CD14-positive monocyte (primary cell): ENCODE measurements at regions not wholly inside any gene's neighbourhood (a gene's known extent, or its start where the extent isn't known, plus 50 kb on each side); places are given as distances from the start of the nearest gene placed in this dataset.

Source experiments
- DNase-seq, 3 donors: peaks; one replicate each; pipeline ENCODE4 v3.0.0-alpha.2; 2011 to 2022
- H2AFZ ChIP-seq: 2 replicates; pipeline ENCODE4 v1.6.0; 2012; ENCODE audit warnings: mild to moderate bottlenecking, low read depth, low read length, inconsistent platforms; ENCODE audit not compliant: insufficient read depth, poor library complexity, severe bottlenecking
- H3K27ac ChIP-seq, 2 donors: 1 replicate in 1 of 2; 2 replicates in 1 of 2; pipeline ENCODE4 v1.5.1; 2012 to 2013; ENCODE audit warnings: low read length in 2 of 2, control low read depth in 1 of 2, inconsistent platforms in 1 of 2, low read depth in 1 of 2, mild to moderate bottlenecking in 1 of 2
- H3K27me3 ChIP-seq, 2 donors: one replicate each; pipeline versions ENCODE4 v1.6.0 to v1.6.1; 2011 to 2013; ENCODE audit warnings: low read length in 2 of 2; ENCODE audit not compliant: control insufficient read depth in 2 of 2, insufficient read depth in 2 of 2
- H3K36me3 ChIP-seq, 2 donors: replicated peaks in 1 of 2; 1 replicate in 1 of 2; 2 replicates in 1 of 2; pipeline versions ENCODE4 v1.5.1 to v1.6.1; 2012 to 2013; ENCODE audit warnings: low read length in 2 of 2, control low read depth in 1 of 2, inconsistent platforms in 1 of 2, mild to moderate bottlenecking in 1 of 2; ENCODE audit not compliant: insufficient read depth in 2 of 2, control insufficient read depth in 1 of 2
- H3K4me1 ChIP-seq, 2 donors: 1 replicate in 1 of 2; 2 replicates in 1 of 2; pipeline versions ENCODE4 v1.5.1 to v1.6.1; 2012 to 2013; ENCODE audit warnings: low read length in 2 of 2, control low read depth in 1 of 2, inconsistent platforms in 1 of 2, mild to moderate bottlenecking in 1 of 2, moderate library complexity in 1 of 2; ENCODE audit not compliant: insufficient read depth in 2 of 2, control insufficient read depth in 1 of 2
- H3K4me2 ChIP-seq: replicated peaks from 2 replicates; pipeline ENCODE3; 2012; ENCODE audit warnings: low read length, moderate library complexity, mild to moderate bottlenecking; ENCODE audit not compliant: poor library complexity, severe bottlenecking; ENCODE audit errors: extremely low read depth
- H3K4me3 ChIP-seq, 3 experiments: fragments of 200-600 bp in 1 of 3; sonication (generic) in 1 of 3; replicated peaks in 1 of 3; 1 replicate in 2 of 3; 2 replicates in 1 of 3; pipeline ENCODE4 v1.5.1; 2011 to 2013; ENCODE audit warnings: low read length in 3 of 3, mild to moderate bottlenecking in 3 of 3, control low read depth in 2 of 3, low read depth in 2 of 3, inconsistent platforms in 1 of 3, moderate library complexity in 1 of 3
- H3K79me2 ChIP-seq: 2 replicates; pipeline ENCODE4 v1.6.0; 2012; ENCODE audit warnings: mild to moderate bottlenecking, control low read depth, inconsistent platforms, low read length, moderate library complexity; ENCODE audit not compliant: insufficient read depth
- H3K9ac ChIP-seq: 2 replicates; pipeline ENCODE4 v1.6.0; 2017; ENCODE audit warnings: low read length, mild to moderate bottlenecking; ENCODE audit not compliant: insufficient read depth, poor library complexity, severe bottlenecking
- H3K9me3 ChIP-seq, 2 donors: replicated peaks in 1 of 2; 1 replicate in 1 of 2; 2 replicates in 1 of 2; pipeline versions ENCODE4 v1.5.1 to v1.6.1; 2012 to 2013; ENCODE audit warnings: low read length in 2 of 2, control low read depth in 1 of 2; ENCODE audit not compliant: control insufficient read depth in 1 of 2, insufficient read depth in 1 of 2
- H4K20me1 ChIP-seq: 2 replicates; pipeline ENCODE4 v1.6.0; 2012; ENCODE audit warnings: mild to moderate bottlenecking, low read length, control low read depth, moderate library complexity; ENCODE audit not compliant: insufficient read depth
- H3K27ac Mint-ChIP-seq, 7 donors: one replicate each; pipeline ENCODE4 v1.8.0; 2020; ENCODE audit warnings: mild to moderate bottlenecking in 7 of 7, mixed read lengths in 7 of 7, moderate library complexity in 6 of 7, inconsistent platforms in 2 of 7
- H3K27me3 Mint-ChIP-seq, 3 donors: one replicate each; pipeline ENCODE4 v1.8.0; 2021 to 2022; ENCODE audit warnings: low read depth in 3 of 3, mild to moderate bottlenecking in 3 of 3, mixed read lengths in 3 of 3, moderate library complexity in 3 of 3, inconsistent platforms in 1 of 3
- H3K36me3 Mint-ChIP-seq, 2 donors: one replicate each; pipeline ENCODE4 v1.8.0; 2020; ENCODE audit warnings: mixed read lengths in 2 of 2, inconsistent platforms in 1 of 2, mild to moderate bottlenecking in 1 of 2
- H3K4me1 Mint-ChIP-seq: one replicate; pipeline ENCODE4 v1.8.0; 2020; ENCODE audit warnings: mild to moderate bottlenecking, mixed read lengths
- H3K4me3 Mint-ChIP-seq, 2 donors: one replicate each; pipeline ENCODE4 v1.8.0; 2020; ENCODE audit warnings: mild to moderate bottlenecking in 2 of 2, mixed read lengths in 2 of 2, moderate library complexity in 1 of 2
- H3K9me3 Mint-ChIP-seq, 7 donors: one replicate each; pipeline ENCODE4 v1.8.0; 2020 to 2022; ENCODE audit warnings: mixed read lengths in 7 of 7, mild to moderate bottlenecking in 6 of 7, moderate library complexity in 6 of 7, inconsistent platforms in 2 of 7
- WGBS: methylation state at CpG from one replicate; pipeline ENCODE4 v1.1.5; 2013; ENCODE audit warnings: missing lambda C conversion rate; ENCODE audit not compliant: insufficient coverage; 5-methylcytosine and 5-hydroxymethylcytosine counted together
- intact Hi-C, 2 donors: fragments of 100-400 bp; cut with micrococcal nuclease; formaldehyde crosslinking; loops; one replicate each; pipeline versions ENCODE4 v1.15.0 to v1.15.1; 2023
- TF ChIP-seq, protein P1 (sequence below): fragments of 200-600 bp; IDR thresholded peaks from one replicate; pipeline ENCODE4 v1.8.0; 2022; ENCODE audit warnings: antibody characterized with exemption, mild to moderate bottlenecking

DNA sequence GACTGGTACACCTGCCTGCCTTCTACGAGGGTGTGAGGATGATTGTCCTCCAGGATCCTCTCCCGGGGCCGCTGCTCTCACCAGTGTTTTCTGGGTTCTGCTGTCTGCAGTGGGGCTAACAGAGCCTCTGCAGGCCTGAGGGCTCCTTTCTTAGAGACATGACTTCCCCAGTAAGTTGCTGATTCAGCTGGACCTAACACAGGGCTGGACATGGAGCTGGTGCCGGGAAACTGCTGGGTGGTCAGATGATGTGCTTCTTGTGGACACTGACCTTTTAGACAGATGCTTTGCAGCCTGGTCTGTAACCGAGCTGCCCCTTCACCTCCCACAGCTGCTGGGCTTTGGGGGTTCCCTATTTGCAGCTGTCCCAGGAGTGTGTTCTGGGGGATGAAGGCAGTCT lies 71.5 kb downstream of the FOXL1 start:
- no peak overlapping the region for H3K4me3 ChIP-seq
- H3K9me3 ChIP-seq: peaks cover 0 to 4% of the 10 kb centered on the region in 2 donors
- H2AFZ ChIP-seq: no peak overlapping the region
- WGBS: 89% methylated on average over 3 of the region's 5 CpGs
- H3K4me3 Mint-ChIP-seq: no peak overlapping the region
- H3K9ac ChIP-seq: no peak overlapping the region
- no peaks in the 10 kb centered on the region for H3K79me2 ChIP-seq
- H3K36me3 Mint-ChIP-seq: no peaks in the 10 kb centered on the region
- H3K4me2 ChIP-seq: no peak overlapping the region
- H4K20me1 ChIP-seq: no peaks in the 10 kb centered on the region
- DNase-seq: no peak
- no peaks in the 10 kb centered on the region for H3K4me1 ChIP-seq
- peaks cover 0 to 8% (median 4%) of the 10 kb centered on the region in 7 donors for H3K9me3 Mint-ChIP-seq
- intact Hi-C loops: no loop called here
- no peaks in the 10 kb centered on the region for H3K36me3 ChIP-seq
- H3K27me3 ChIP-seq: no peaks in the 10 kb centered on the region
- peak overlapping the region in 1 of 7 donors; percentile 82 for H3K27ac Mint-ChIP-seq
- H3K4me1 Mint-ChIP-seq: no peaks in the 10 kb centered on the region
- peaks cover 0 to 19% (median 1%) of the 10 kb centered on the region in 3 donors for H3K27me3 Mint-ChIP-seq
- TF ChIP-seq, protein P1, sequence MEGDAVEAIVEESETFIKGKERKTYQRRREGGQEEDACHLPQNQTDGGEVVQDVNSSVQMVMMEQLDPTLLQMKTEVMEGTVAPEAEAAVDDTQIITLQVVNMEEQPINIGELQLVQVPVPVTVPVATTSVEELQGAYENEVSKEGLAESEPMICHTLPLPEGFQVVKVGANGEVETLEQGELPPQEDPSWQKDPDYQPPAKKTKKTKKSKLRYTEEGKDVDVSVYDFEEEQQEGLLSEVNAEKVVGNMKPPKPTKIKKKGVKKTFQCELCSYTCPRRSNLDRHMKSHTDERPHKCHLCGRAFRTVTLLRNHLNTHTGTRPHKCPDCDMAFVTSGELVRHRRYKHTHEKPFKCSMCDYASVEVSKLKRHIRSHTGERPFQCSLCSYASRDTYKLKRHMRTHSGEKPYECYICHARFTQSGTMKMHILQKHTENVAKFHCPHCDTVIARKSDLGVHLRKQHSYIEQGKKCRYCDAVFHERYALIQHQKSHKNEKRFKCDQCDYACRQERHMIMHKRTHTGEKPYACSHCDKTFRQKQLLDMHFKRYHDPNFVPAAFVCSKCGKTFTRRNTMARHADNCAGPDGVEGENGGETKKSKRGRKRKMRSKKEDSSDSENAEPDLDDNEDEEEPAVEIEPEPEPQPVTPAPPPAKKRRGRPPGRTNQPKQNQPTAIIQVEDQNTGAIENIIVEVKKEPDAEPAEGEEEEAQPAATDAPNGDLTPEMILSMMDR: no peak
- no peak overlapping the region for H3K27ac ChIP-seq

DNA sequence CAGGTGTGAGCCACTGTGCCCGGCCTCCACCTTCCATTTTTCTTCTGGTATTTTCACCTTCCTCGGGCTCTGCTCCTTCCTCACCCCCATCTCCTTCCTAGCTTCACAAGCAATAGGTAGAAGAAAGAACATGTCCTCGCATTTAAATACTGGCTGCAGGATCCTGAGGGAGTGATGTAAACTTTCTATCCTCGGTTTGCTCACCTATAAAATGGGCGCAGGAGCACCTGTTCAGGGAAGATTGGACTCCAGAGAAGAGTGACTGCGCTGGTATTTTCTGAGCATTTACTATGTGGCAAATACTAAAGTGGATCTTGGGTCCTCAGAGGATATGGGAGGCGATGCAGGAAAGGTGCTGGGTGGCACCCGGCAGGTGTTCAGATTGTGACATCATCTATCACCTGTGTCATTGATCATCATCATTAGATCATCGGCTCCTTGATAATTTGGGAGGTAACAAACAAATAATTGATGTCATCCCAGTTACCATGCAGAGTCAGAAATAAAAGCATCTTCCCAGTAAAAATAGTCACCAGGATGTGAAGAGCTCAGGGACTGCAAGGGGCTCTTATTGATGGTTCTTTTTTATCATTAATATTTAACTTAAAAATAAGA lies 72.8 kb downstream of the FOXL1 start:
- Mint-ChIP-seq H3K9me3 (peaks cover 0 to 8% (median 4%) of the 10 kb centered on the region in 7 donors), H3K36me3 (no peaks in the 10 kb centered on the region), H3K4me1 (no peaks in the 10 kb centered on the region), H3K27ac (no peak overlapping the region), H3K27me3 (peaks cover 0 to 19% (median 1%) of the 10 kb centered on the region in 3 donors), H3K4me3 (no peak overlapping the region)
- Histone ChIP-seq H3K9ac (no peak overlapping the region), H3K4me1 (no peaks in the 10 kb centered on the region), H2AFZ (no peak overlapping the region), H3K36me3 (no peaks in the 10 kb centered on the region), H3K27me3 (no peaks in the 10 kb centered on the region), H3K4me3 (no peak overlapping the region), H3K9me3 (peaks cover 0 to 4% of the 10 kb centered on the region in 2 donors), H3K4me2 (no peak overlapping the region), H3K27ac (no peak overlapping the region), H4K20me1 (no peaks in the 10 kb centered on the region), H3K79me2 (no peaks in the 10 kb centered on the region)
- TF ChIP-seq, protein P1: no peak
- intact Hi-C loops: no loop called here
- 93% methylated on average over 4 of the region's 9 CpGs for WGBS
- no peak for DNase-seq
